SHP77 treated with DMSO at 0.1 percent for 48 hours (cell line): ENCODE measurements at regions not wholly inside any gene's neighbourhood (a gene's known extent, or its start where the extent isn't known, plus 50 kb on each side); places are given as distances from the start of the nearest gene placed in this dataset.
"Not testable (repeated sequence)": the region's sequence is repeated elsewhere in the genome, so short reads cannot be mapped to it uniquely, and the experiment has no call there.

Source experiments
- DNase-seq: peaks from one replicate; lab custom pipeline; 2025; lab: John Stamatoyannopoulos, UW

GRCh38 chr2:52698408-52698807 is 1069.2 kb upstream of the CHAC2 start:
- no peak for DNase-seq

- no peak for DNase-seq
Observed at GRCh38 chr2:52697690-52698089, 1069.9 kb upstream of the CHAC2 start.

GRCh38 chr2:52695731-52696130 is 1071.9 kb upstream of the CHAC2 start:
- DNase-seq = no peak

GRCh38 chr2:52686935-52687334 is 1080.7 kb upstream of the CHAC2 start:
- no peak for DNase-seq

- no peak for DNase-seq
Observed at GRCh38 chr2:52676056-52676455, 1091.5 kb upstream of the CHAC2 start.

GRCh38 chr2:52668724-52669123 is 1098.9 kb upstream of the CHAC2 start:
- DNase-seq = no peak

- DNase-seq = no peak
Observed at GRCh38 chr2:52659546-52659945, 1108.1 kb upstream of the CHAC2 start.

- no peak for DNase-seq
Observed at GRCh38 chr2:52658598-52658997, 1109.0 kb upstream of the CHAC2 start.

- no peak for DNase-seq
Observed at GRCh38 chr2:52639692-52640091, 1127.9 kb upstream of the CHAC2 start.

GRCh38 chr2:52632543-52632942 is 1135.1 kb upstream of the CHAC2 start:
- DNase-seq = no peak

- DNase-seq = no peak
Observed at GRCh38 chr2:52629944-52630343, 1137.7 kb upstream of the CHAC2 start.

GRCh38 chr2:52629531-52629930 is 1138.1 kb upstream of the CHAC2 start:
- DNase-seq = no peak

- DNase-seq = no peak
Observed at GRCh38 chr2:52622266-52622665, 1145.3 kb upstream of the CHAC2 start.

- no peak for DNase-seq
Observed at GRCh38 chr2:52613064-52613463, 1154.5 kb upstream of the CHAC2 start.

GRCh38 chr2:52611759-52612158 is 1155.8 kb upstream of the CHAC2 start:
- no peak for DNase-seq

- no peak for DNase-seq
Observed at GRCh38 chr2:52608030-52608429, 1159.6 kb upstream of the CHAC2 start.

- DNase-seq = no peak
Observed at GRCh38 chr2:52597346-52597745, 1170.3 kb upstream of the CHAC2 start.

GRCh38 chr2:52594026-52594425 is 1173.6 kb upstream of the CHAC2 start:
- no peak for DNase-seq

- not testable (repeated sequence) for DNase-seq
Observed at GRCh38 chr2:52584071-52584470, 1183.5 kb upstream of the CHAC2 start.

GRCh38 chr2:52572469-52572894 is 1195.1 kb upstream of the CHAC2 start:
- DNase-seq = no peak

- DNase-seq = no peak
Observed at GRCh38 chr2:52571380-52572347, 1195.9 kb upstream of the CHAC2 start.

GRCh38 chr2:52570716-52571115 is 1196.9 kb upstream of the CHAC2 start:
- DNase-seq = no peak

- DNase-seq = no peak
Observed at GRCh38 chr2:52563151-52563550, 1204.5 kb upstream of the CHAC2 start.

GRCh38 chr2:52558265-52558664 is 1209.3 kb upstream of the CHAC2 start:
- no peak for DNase-seq
